ENCODE measurements at regions not wholly inside any gene's neighbourhood (a gene's known extent, or its start where the extent isn't known, plus 50 kb on each side); places are given as distances from the start of the nearest gene placed in this dataset.

DNA sequence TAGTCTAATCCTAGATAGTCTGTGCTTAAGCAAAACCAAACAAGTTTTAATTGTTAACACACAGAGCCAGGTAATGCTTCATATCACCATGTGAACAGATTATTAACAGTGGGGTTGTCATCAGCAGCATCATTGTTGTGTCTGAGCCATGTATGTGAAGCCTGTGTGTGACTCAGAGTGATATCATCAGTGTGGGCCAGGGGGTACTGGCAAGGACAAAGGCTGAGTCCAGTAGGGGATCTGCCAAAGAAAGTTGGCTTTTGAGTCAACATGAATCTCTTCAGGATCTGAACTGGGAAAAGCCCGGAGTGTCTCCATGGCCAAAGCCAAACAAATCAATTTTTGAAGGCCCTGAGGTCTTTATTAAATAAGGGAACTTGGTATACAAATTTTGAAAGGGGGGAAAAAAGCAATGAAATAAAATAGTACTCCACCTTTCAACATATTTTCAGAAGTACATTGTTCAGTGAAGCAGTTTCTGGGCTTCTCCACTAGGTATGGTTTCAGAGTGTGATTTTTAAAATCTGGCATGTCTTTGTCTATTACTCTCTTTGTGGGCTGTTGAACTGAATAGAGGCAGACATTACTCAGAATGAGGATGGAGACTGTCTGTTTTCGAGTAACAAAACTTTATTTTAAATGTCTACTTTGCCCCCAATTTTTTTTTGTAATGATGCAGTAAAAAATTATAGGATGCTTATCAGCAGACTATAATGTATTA is 444.2 kb upstream of the JAG1 start:
- ChIA-PET POLR2A (no interaction called here), CTCF (no interaction called here)
- Histone ChIP-seq H3K9me3 (ENCODE audit: control extremely low read depth in 1 of 5, control insufficient read depth in 4 of 5, insufficient read depth in 2 of 5, low read depth in 1 of 5, low read length in 4 of 5) (no peaks in the 10 kb centered on the region), H3K27me3 (replicated peaks in 2 of 5; ENCODE audit: control insufficient read depth in 4 of 5, insufficient read depth in 5 of 5, low read length in 4 of 5) (no peaks in the 10 kb centered on the region), H3K4me1 (ENCODE audit: control extremely low read depth in 1 of 4, control insufficient read depth in 4 of 4, insufficient read depth in 4 of 4, low read length in 3 of 4) (no peaks in the 10 kb centered on the region), H3K27ac (ENCODE audit: insufficient read depth in 1 of 2, low read depth in 1 of 2, low read length in 2 of 2, poor library complexity in 1 of 2, severe bottlenecking in 2 of 2) (no peak overlapping the region), H3K4me3 (ENCODE audit: control insufficient read depth in 1 of 7, extremely low read depth in 1 of 7, insufficient read depth in 4 of 7, low read depth in 2 of 7, low read length in 6 of 7) (no peak overlapping the region), H3K36me3 (ENCODE audit: control insufficient read depth in 4 of 4, insufficient read depth in 4 of 4, low read length in 3 of 4) (no peaks in the 10 kb centered on the region)
- 80% methylated on average over 1 of the region's 2 CpGs for WGBS (ENCODE audit: insufficient coverage)
- DNase-seq = no peak

DNA sequence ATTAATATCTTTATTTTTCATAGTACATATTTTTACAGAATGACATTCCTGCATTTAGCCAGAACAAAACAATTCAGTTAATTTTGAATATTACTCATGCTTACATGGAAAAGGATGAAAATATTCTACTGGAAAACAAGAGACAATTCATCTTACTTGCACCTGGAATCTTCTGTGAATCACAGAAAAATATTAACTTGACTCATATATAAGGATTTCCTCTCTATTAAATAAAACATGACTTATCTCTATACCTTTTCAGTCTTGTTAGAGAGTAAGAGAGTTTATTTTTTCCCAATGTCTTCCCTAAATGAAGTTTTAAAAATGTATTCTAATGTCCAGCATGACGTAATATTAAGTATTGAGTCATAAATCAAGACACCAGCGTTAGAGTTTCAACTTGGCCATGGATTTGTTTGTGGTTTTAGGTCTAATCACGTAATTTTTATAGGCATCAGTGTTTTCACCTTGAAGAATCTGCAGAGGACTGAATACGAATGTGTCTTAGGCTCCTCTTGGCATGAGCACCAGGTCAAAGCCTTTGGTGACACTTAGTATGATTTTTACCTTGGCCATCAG is 445.1 kb upstream of the JAG1 start:
- H3K27ac ChIP-seq (ENCODE audit: insufficient read depth in 1 of 2, low read depth in 1 of 2, low read length in 2 of 2, poor library complexity in 1 of 2, severe bottlenecking in 2 of 2) = no peak overlapping the region
- ChIA-PET CTCF (no interaction called here), POLR2A (no interaction called here)
- no peak for DNase-seq
- no peaks in the 10 kb centered on the region for H3K9me3 ChIP-seq (ENCODE audit: control extremely low read depth in 1 of 5, control insufficient read depth in 4 of 5, insufficient read depth in 2 of 5, low read depth in 1 of 5, low read length in 4 of 5)
- no peaks in the 10 kb centered on the region for H3K4me1 ChIP-seq (ENCODE audit: control extremely low read depth in 1 of 4, control insufficient read depth in 4 of 4, insufficient read depth in 4 of 4, low read length in 3 of 4)
- H3K4me3 ChIP-seq (ENCODE audit: control insufficient read depth in 1 of 7, extremely low read depth in 1 of 7, insufficient read depth in 4 of 7, low read depth in 2 of 7, low read length in 6 of 7) = no peak overlapping the region
- H3K36me3 ChIP-seq (ENCODE audit: control insufficient read depth in 4 of 4, insufficient read depth in 4 of 4, low read length in 3 of 4) = no peaks in the 10 kb centered on the region
- 93% methylated on average over 3 of the region's 4 CpGs for WGBS (ENCODE audit: insufficient coverage)
- H3K27me3 ChIP-seq (replicated peaks in 2 of 5; ENCODE audit: control insufficient read depth in 4 of 5, insufficient read depth in 5 of 5, low read length in 4 of 5) = no peaks in the 10 kb centered on the region

DNA sequence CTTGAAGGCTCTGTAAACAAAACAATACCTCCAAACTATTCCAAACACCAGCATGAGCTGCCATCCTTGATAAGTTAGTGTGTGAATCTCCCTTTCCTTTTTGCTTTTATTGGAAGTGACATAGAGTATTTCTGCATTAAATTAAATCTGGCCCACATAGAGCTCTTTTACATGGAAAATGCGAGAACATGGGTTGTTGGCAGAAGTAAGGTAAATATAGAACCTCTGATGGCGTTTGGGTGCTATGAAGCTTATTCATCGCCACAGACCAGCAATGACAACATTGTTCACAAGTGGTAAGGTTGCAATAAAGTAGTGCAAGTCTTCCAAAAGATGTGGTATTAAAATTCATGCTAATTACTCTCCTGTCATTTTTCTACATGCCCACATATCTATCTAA is 445.8 kb upstream of the JAG1 start:
- peaks cover 0 to 7% (median 5%) of the 10 kb centered on the region in 4 experiments for H3K4me1 ChIP-seq (ENCODE audit: control extremely low read depth in 1 of 4, control insufficient read depth in 4 of 4, insufficient read depth in 4 of 4, low read length in 3 of 4)
- DNase-seq = no peak
- H3K4me3 ChIP-seq (ENCODE audit: control insufficient read depth in 1 of 7, extremely low read depth in 1 of 7, insufficient read depth in 4 of 7, low read depth in 2 of 7, low read length in 6 of 7) = no peak overlapping the region
- WGBS (ENCODE audit: insufficient coverage) = no CpG with 5 or more reads among the region's 3 CpGs
- no peaks in the 10 kb centered on the region for H3K27me3 ChIP-seq (replicated peaks in 2 of 5; ENCODE audit: control insufficient read depth in 4 of 5, insufficient read depth in 5 of 5, low read length in 4 of 5)
- no peak overlapping the region for H3K27ac ChIP-seq (ENCODE audit: insufficient read depth in 1 of 2, low read depth in 1 of 2, low read length in 2 of 2, poor library complexity in 1 of 2, severe bottlenecking in 2 of 2)
- POLR2A ChIA-PET = no interaction called here
- CTCF ChIA-PET = interaction anchor here (1.5 to 1.7 kb wide), 2 partner anchors 85 to 446 kb away, joined by 3 read pairs; partner anchors contain the start of gene JAG1
- H3K9me3 ChIP-seq (ENCODE audit: control extremely low read depth in 1 of 5, control insufficient read depth in 4 of 5, insufficient read depth in 2 of 5, low read depth in 1 of 5, low read length in 4 of 5) = no peaks in the 10 kb centered on the region
- H3K36me3 ChIP-seq (ENCODE audit: control insufficient read depth in 4 of 4, insufficient read depth in 4 of 4, low read length in 3 of 4) = no peaks in the 10 kb centered on the region

DNA sequence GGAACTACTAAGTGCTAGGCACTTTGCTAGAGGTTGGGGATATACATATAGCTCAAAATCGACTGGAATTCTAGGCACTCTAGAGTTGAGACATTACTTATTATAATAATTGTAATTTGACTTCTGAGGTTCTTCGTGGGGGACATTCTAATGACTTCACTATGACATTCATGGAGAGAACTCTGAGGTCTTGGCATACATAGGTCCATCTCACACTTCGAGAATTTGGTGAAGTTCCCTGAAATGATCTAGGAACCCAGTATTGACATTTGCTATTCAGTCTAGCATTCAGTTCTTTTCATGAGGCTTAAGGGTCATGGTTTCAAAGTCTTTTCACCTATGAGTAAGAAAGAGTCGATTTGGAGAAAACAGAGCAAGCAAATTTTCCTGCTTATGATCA is 446.6 kb upstream of the JAG1 start:
- Histone ChIP-seq H3K27ac (ENCODE audit: insufficient read depth in 1 of 2, low read depth in 1 of 2, low read length in 2 of 2, poor library complexity in 1 of 2, severe bottlenecking in 2 of 2) (no peak overlapping the region), H3K27me3 (replicated peaks in 2 of 5; ENCODE audit: control insufficient read depth in 4 of 5, insufficient read depth in 5 of 5, low read length in 4 of 5) (no peaks in the 10 kb centered on the region), H3K4me1 (ENCODE audit: control extremely low read depth in 1 of 4, control insufficient read depth in 4 of 4, insufficient read depth in 4 of 4, low read length in 3 of 4) (peaks cover 0 to 12% (median 11%) of the 10 kb centered on the region in 4 experiments), H3K4me3 (ENCODE audit: control insufficient read depth in 1 of 7, extremely low read depth in 1 of 7, insufficient read depth in 4 of 7, low read depth in 2 of 7, low read length in 6 of 7) (no peak overlapping the region), H3K9me3 (ENCODE audit: control extremely low read depth in 1 of 5, control insufficient read depth in 4 of 5, insufficient read depth in 2 of 5, low read depth in 1 of 5, low read length in 4 of 5) (no peaks in the 10 kb centered on the region), H3K36me3 (ENCODE audit: control insufficient read depth in 4 of 4, insufficient read depth in 4 of 4, low read length in 3 of 4) (no peaks in the 10 kb centered on the region)
- POLR2A ChIA-PET = no interaction called here
- CTCF ChIA-PET = interaction anchor here (1.5 to 1.7 kb wide), 2 partner anchors 84 to 447 kb away, joined by 3 read pairs; partner anchors contain the start of gene JAG1
- no peak for DNase-seq
- WGBS (ENCODE audit: insufficient coverage) = 100% methylated on average over 1 of the region's 4 CpGs

DNA sequence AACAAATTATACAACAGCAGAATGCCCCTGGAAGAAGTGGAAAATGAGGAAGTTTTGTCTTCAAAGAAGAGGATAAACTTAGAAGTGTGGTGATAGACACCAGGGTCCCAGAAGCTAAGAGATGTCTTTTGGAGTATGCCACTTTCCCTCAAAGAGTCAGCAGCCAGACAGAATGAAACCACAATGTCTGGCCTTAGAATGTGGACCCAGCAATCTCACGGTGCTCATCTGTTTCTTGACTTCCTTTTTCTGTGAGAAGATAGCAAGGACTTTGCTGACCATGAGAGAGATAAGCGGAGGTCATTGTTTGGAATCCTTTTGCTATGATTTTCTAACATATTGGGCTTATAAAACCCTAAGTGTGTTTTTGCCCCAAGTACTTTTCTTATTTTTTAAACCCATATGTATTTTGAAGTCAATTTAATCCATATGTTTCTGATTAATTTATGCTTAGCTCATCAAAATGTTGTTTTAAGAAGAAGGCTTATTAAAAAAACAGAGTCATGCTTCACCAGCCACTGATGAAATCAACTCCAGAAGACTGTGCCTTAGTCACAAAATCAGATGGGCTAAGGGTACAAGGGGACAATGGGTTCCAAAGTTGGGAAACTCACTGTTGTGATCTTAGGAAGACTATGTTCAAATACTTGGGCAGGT is 451.2 kb upstream of the JAG1 start:
- Histone ChIP-seq H3K27ac (ENCODE audit: insufficient read depth in 1 of 2, low read depth in 1 of 2, low read length in 2 of 2, poor library complexity in 1 of 2, severe bottlenecking in 2 of 2) (no peak overlapping the region), H3K9me3 (ENCODE audit: control extremely low read depth in 1 of 5, control insufficient read depth in 4 of 5, insufficient read depth in 2 of 5, low read depth in 1 of 5, low read length in 4 of 5) (no peaks in the 10 kb centered on the region), H3K27me3 (replicated peaks in 2 of 5; ENCODE audit: control insufficient read depth in 4 of 5, insufficient read depth in 5 of 5, low read length in 4 of 5) (no peaks in the 10 kb centered on the region), H3K36me3 (ENCODE audit: control insufficient read depth in 4 of 4, insufficient read depth in 4 of 4, low read length in 3 of 4) (no peaks in the 10 kb centered on the region), H3K4me3 (ENCODE audit: control insufficient read depth in 1 of 7, extremely low read depth in 1 of 7, insufficient read depth in 4 of 7, low read depth in 2 of 7, low read length in 6 of 7) (no peak overlapping the region), H3K4me1 (ENCODE audit: control extremely low read depth in 1 of 4, control insufficient read depth in 4 of 4, insufficient read depth in 4 of 4, low read length in 3 of 4) (peaks cover 0 to 12% (median 11%) of the 10 kb centered on the region in 4 experiments)
- peak; percentile 32 to 83 (median 72) for DNase-seq
- POLR2A ChIA-PET = no interaction called here
- 0% methylated on average over 1 of the region's 2 CpGs for WGBS (ENCODE audit: insufficient coverage)
- CTCF ChIA-PET = no interaction called here

DNA sequence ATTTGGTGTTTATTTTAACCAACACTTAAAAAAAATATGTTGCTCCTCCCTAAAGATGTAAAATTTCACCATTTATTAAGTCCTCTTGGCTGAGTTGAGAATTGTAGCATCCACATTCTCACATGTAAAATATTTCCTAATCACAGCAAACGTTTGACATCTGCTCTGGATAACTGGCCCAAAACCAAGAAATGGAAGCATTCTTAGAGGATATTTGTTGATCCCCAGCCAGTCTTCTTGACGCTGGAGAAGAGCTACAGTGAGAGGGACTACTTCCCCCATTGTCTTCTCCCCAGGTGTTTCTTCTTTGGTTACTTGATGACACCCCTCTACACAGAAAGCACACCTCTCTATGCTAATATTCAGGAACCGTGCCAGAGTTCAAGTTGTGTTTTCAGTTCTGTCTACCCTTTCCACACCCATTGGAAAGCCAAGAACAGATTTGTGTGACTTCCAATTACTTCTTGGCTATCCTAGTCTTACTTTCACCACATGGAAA is 454.5 kb upstream of the JAG1 start:
- peaks cover 0 to 12% (median 11%) of the 10 kb centered on the region in 4 experiments for H3K4me1 ChIP-seq (ENCODE audit: control extremely low read depth in 1 of 4, control insufficient read depth in 4 of 4, insufficient read depth in 4 of 4, low read length in 3 of 4)
- 100% methylated on average over 2 of the region's 3 CpGs for WGBS (ENCODE audit: insufficient coverage)
- no peaks in the 10 kb centered on the region for H3K27me3 ChIP-seq (replicated peaks in 2 of 5; ENCODE audit: control insufficient read depth in 4 of 5, insufficient read depth in 5 of 5, low read length in 4 of 5)
- no peak for DNase-seq
- ChIA-PET POLR2A (no interaction called here), CTCF (no interaction called here)
- H3K4me3 ChIP-seq (ENCODE audit: control insufficient read depth in 1 of 7, extremely low read depth in 1 of 7, insufficient read depth in 4 of 7, low read depth in 2 of 7, low read length in 6 of 7) = no peak overlapping the region
- H3K27ac ChIP-seq (ENCODE audit: insufficient read depth in 1 of 2, low read depth in 1 of 2, low read length in 2 of 2, poor library complexity in 1 of 2, severe bottlenecking in 2 of 2) = no peak overlapping the region
- H3K9me3 ChIP-seq (ENCODE audit: control extremely low read depth in 1 of 5, control insufficient read depth in 4 of 5, insufficient read depth in 2 of 5, low read depth in 1 of 5, low read length in 4 of 5) = no peaks in the 10 kb centered on the region
- H3K36me3 ChIP-seq (ENCODE audit: control insufficient read depth in 4 of 4, insufficient read depth in 4 of 4, low read length in 3 of 4) = no peaks in the 10 kb centered on the region

DNA sequence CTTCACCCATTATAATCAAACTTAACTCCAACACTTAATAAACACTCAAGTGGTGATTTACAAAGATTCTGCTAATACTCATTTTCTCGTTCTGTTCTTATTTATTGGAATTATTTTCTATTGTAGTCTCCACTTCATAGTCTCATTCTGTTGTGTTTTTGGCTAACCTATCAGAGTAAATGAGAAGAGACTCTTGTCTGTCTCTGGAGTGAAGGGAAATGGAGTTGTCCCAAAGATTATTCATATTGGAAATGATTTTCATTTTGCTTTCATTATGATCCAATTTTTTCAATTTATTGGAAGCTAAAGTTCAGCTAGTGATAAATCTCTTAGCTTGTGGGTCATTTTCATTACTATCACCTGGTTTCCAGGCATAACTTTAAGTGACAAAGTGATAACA is 454.9 kb upstream of the JAG1 start:
- Histone ChIP-seq H3K27ac (ENCODE audit: insufficient read depth in 1 of 2, low read depth in 1 of 2, low read length in 2 of 2, poor library complexity in 1 of 2, severe bottlenecking in 2 of 2) (no peak overlapping the region), H3K9me3 (ENCODE audit: control extremely low read depth in 1 of 5, control insufficient read depth in 4 of 5, insufficient read depth in 2 of 5, low read depth in 1 of 5, low read length in 4 of 5) (no peaks in the 10 kb centered on the region), H3K27me3 (replicated peaks in 2 of 5; ENCODE audit: control insufficient read depth in 4 of 5, insufficient read depth in 5 of 5, low read length in 4 of 5) (no peaks in the 10 kb centered on the region), H3K36me3 (ENCODE audit: control insufficient read depth in 4 of 4, insufficient read depth in 4 of 4, low read length in 3 of 4) (no peaks in the 10 kb centered on the region), H3K4me1 (ENCODE audit: control extremely low read depth in 1 of 4, control insufficient read depth in 4 of 4, insufficient read depth in 4 of 4, low read length in 3 of 4) (peaks cover 0 to 12% (median 11%) of the 10 kb centered on the region in 4 experiments), H3K4me3 (ENCODE audit: control insufficient read depth in 1 of 7, extremely low read depth in 1 of 7, insufficient read depth in 4 of 7, low read depth in 2 of 7, low read length in 6 of 7) (no peak overlapping the region)
- CTCF ChIA-PET = no interaction called here
- POLR2A ChIA-PET = no interaction called here
- DNase-seq = no peak
- WGBS (ENCODE audit: insufficient coverage) = no CpG with 5 or more reads among the region's 1 CpG
